GM23338 (cell line): ENCODE measurements at regions not wholly inside any gene's neighbourhood (a gene's known extent, or its start where the extent isn't known, plus 50 kb on each side); places are given as distances from the start of the nearest gene placed in this dataset.

Source experiments
- ATAC-seq: fragments of 200-7000 bp; cut with Tn5 transposase; 3 replicates; pipeline ENCODE4 v1.9.1; 2020
- DNase-seq: peaks from one replicate; pipeline ENCODE4 v3.0.0-alpha.2; 2015; ENCODE audit warnings: low spot score
- H2AFZ ChIP-seq: fragments of 200-600 bp; sonication (generic); 2 replicates; pipeline ENCODE4 v1.8.0; 2016; ENCODE audit warnings: antibody characterized with exemption, mild to moderate bottlenecking, moderate library complexity
- H3F3A ChIP-seq: fragments of 200-600 bp; sonication (generic); replicated peaks from 2 replicates; pipeline ENCODE4 v1.8.0; 2017; ENCODE audit warnings: antibody characterized with exemption, mixed run types, low read depth
- H3K27ac ChIP-seq: fragments of 200-600 bp; sonication (generic); 2 replicates; pipeline ENCODE4 v1.6.1; 2016; ENCODE audit warnings: low read depth
- H3K27me3 ChIP-seq: fragments of 200-600 bp; sonication (generic); 2 replicates; pipeline ENCODE4 v1.8.0; 2016; ENCODE audit warnings: mild to moderate bottlenecking, mixed run types, moderate library complexity; ENCODE audit not compliant: insufficient read depth
- H3K36me3 ChIP-seq: fragments of 200-600 bp; sonication (generic); 2 replicates; pipeline ENCODE4 v1.8.0; 2016; ENCODE audit warnings: mild to moderate bottlenecking; ENCODE audit not compliant: insufficient read depth
- H3K4me1 ChIP-seq: fragments of 200-600 bp; sonication (generic); 2 replicates; pipeline ENCODE4 v1.8.0; 2016; ENCODE audit warnings: mild to moderate bottlenecking, moderate library complexity; ENCODE audit not compliant: insufficient read depth
- H3K4me2 ChIP-seq: fragments of 200-600 bp; sonication (generic); 2 replicates; pipeline ENCODE4 v1.7.1; 2017; ENCODE audit warnings: mixed run types
- H3K4me3 ChIP-seq: fragments of 200-600 bp; sonication (generic); 2 replicates; pipeline ENCODE4 v1.6.1; 2016; ENCODE audit warnings: mixed run types
- H3K79me2 ChIP-seq: fragments of 200-600 bp; sonication (generic); replicated peaks from 2 replicates; pipeline ENCODE4 v1.8.0; 2017; ENCODE audit warnings: mild to moderate bottlenecking; ENCODE audit not compliant: insufficient read depth
- H3K9me2 ChIP-seq: fragments of 200-600 bp; sonication (generic); 2 replicates; pipeline ENCODE4 v1.8.0; 2017; ENCODE audit not compliant: insufficient read depth
- H4K20me1 ChIP-seq: fragments of 200-600 bp; sonication (generic); replicated peaks from 2 replicates; pipeline ENCODE4 v1.8.0; 2017; ENCODE audit warnings: mild to moderate bottlenecking; ENCODE audit not compliant: insufficient read depth
- H3K27ac Mint-ChIP-seq: 2 replicates; pipeline ENCODE4 v1.8.0; 2020; ENCODE audit warnings: inconsistent platforms, mild to moderate bottlenecking, moderate library complexity, mixed read lengths
- H3K27me3 Mint-ChIP-seq: 3 replicates; pipeline ENCODE4 v1.8.0; 2022; ENCODE audit warnings: low read depth, mild to moderate bottlenecking, moderate library complexity, mixed read lengths, inconsistent platforms; ENCODE audit not compliant: insufficient read depth, poor library complexity
- H3K36me3 Mint-ChIP-seq: 3 replicates; pipeline ENCODE4 v1.8.0; 2021; ENCODE audit warnings: low read depth, mild to moderate bottlenecking, inconsistent platforms, moderate library complexity, mixed read lengths
- H3K4me1 Mint-ChIP-seq: 3 replicates; pipeline ENCODE4 v1.8.0; 2020; ENCODE audit warnings: mild to moderate bottlenecking, inconsistent platforms, mixed read lengths
- H3K4me3 Mint-ChIP-seq: 3 replicates; pipeline ENCODE4 v1.8.0; 2021; ENCODE audit warnings: moderate library complexity, mild to moderate bottlenecking, inconsistent platforms, mixed read lengths
- H3K9me3 Mint-ChIP-seq: 3 replicates; pipeline ENCODE4 v1.8.0; 2020; ENCODE audit warnings: moderate library complexity, mild to moderate bottlenecking, inconsistent platforms, mixed read lengths
- CREB1 ChIP-seq: fragments of 250-450 bp; sonication (Bioruptor Pico); IDR thresholded peaks from 2 replicates; pipeline ENCODE4 v1.5.0; 2020; ENCODE audit warnings: low read depth, mild to moderate bottlenecking, moderate library complexity
- CTCF ChIP-seq, 2 experiments: fragments of 200-600 bp in 1 of 2; sonication (generic) in 1 of 2; conservative IDR thresholded peaks; 2 replicates each; pipeline versions ENCODE4 v1.5.1 to v1.6.1; 2016 to 2017; ENCODE audit warnings: antibody characterized with exemption in 2 of 2, low read depth in 2 of 2, mild to moderate bottlenecking in 2 of 2, moderate library complexity in 1 of 2
- JUNB ChIP-seq: IDR thresholded peaks from one replicate; pipeline ENCODE4 v1.6.1; 2016; ENCODE audit warnings: antibody characterized with exemption; ENCODE audit not compliant: unreplicated experiment
- NANOG ChIP-seq: IDR thresholded peaks from 2 replicates; pipeline ENCODE4 v1.6.1; 2016; ENCODE audit warnings: antibody characterized with exemption, borderline replicate concordance
- POLR2AphosphoS5 ChIP-seq: IDR thresholded peaks from 2 replicates; pipeline ENCODE4 v1.6.1; 2016; ENCODE audit warnings: antibody characterized with exemption, low read depth
- REST ChIP-seq: IDR thresholded peaks from one replicate; pipeline ENCODE4 v1.6.1; 2018; ENCODE audit warnings: antibody characterized with exemption; ENCODE audit not compliant: unreplicated experiment
- ZNF114 ChIP-seq: fragments of 250-450 bp; sonication (Bioruptor Pico); IDR thresholded peaks from 2 replicates; pipeline ENCODE4 v1.5.0; 2020; ENCODE audit warnings: mild to moderate bottlenecking, moderate library complexity
- ZNF331 ChIP-seq: fragments of 250-450 bp; sonication (Bioruptor Pico); IDR thresholded peaks from 2 replicates; pipeline ENCODE4 v1.5.0; 2020; ENCODE audit warnings: low read depth, mild to moderate bottlenecking, moderate library complexity
- ZNF462 ChIP-seq: fragments of 250-450 bp; sonication (Bioruptor Pico); IDR thresholded peaks from 2 replicates; pipeline ENCODE4 v1.5.0; 2020; ENCODE audit warnings: mild to moderate bottlenecking, moderate library complexity

GRCh38 chr10:44745920-44746319 is 165.2 kb upstream of the TMEM72 start (continued):
- TF ChIP-seq REST, result no peak
- no peak for TF ChIP-seq JUNB

- no peaks in the 10 kb centered on the region for H3K27me3 Mint-ChIP-seq
- H3K36me3 ChIP-seq, result no peaks in the 10 kb centered on the region
- no peak overlapping the region for H3K4me3 Mint-ChIP-seq
- H3K27ac Mint-ChIP-seq, result no peak overlapping the region
- no peak for ATAC-seq
- H3K9me2 ChIP-seq, result peaks cover 3% of the 10 kb centered on the region; the same call in 1 of the 2 replicates
- H3K36me3 Mint-ChIP-seq, result 0 out of 3 replicates have a peak, but pooled peaks cover 3% of the 10 kb centered on the region
- H3K79me2 ChIP-seq, result no peaks in the 10 kb centered on the region
- H3K4me2 ChIP-seq, result no peak overlapping the region
- H3F3A ChIP-seq, result no peaks in the 10 kb centered on the region
- H3K27me3 ChIP-seq, result no peaks in the 10 kb centered on the region
- no peaks in the 10 kb centered on the region for H3K4me1 Mint-ChIP-seq
- peaks cover 7% of the 10 kb centered on the region for H3K9me3 Mint-ChIP-seq
- DNase-seq, result no peak
- no peak overlapping the region for H2AFZ ChIP-seq
- no peaks in the 10 kb centered on the region for H4K20me1 ChIP-seq
- no peak overlapping the region for H3K27ac ChIP-seq
- H3K4me3 ChIP-seq, result no peak overlapping the region
- H3K4me1 ChIP-seq, result 0 out of 2 replicates have a peak, but pooled peaks cover 3% of the 10 kb centered on the region
- TF ChIP-seq ZNF462 (no peak), ZNF331 (CRISPR knock-in tag) (no peak), NANOG (no peak), POLR2AphosphoS5 (no peak), CTCF (conservative IDR thresholded peaks at IDR 0.05; ENCODE audit: low read depth in 2 of 2) (no peak), REST (no peak), ZNF114 (CRISPR knock-in tag) (no peak), CREB1 (CRISPR knock-in tag) (no peak)
Observed at GRCh38 chr10:44747593-44748172, 163.5 kb upstream of the TMEM72 start.
